GM19351 (cell line): ENCODE measurements at regions not wholly inside any gene's neighbourhood (a gene's known extent, or its start where the extent isn't known, plus 50 kb on each side); places are given as distances from the start of the nearest gene placed in this dataset.
A peak's percentile ranks its signal among the peaks of the same experiment; 100 is the strongest.
"Not testable (repeated sequence)": the region's sequence is repeated elsewhere in the genome, so short reads cannot be mapped to it uniquely, and the experiment has no call there.

Experiments
- ATAC-seq: cut with Tn5 transposase; IDR thresholded peaks from one replicate; pipeline ENCODE4 v1.9.1; 2021; ENCODE audit warnings: mild to moderate bottlenecking, moderate library complexity; ENCODE audit not compliant: unreplicated experiment

- no peak for ATAC-seq
Measured at GRCh38 chr7:91564101-91564500, 299.9 kb downstream of the FZD1 start.

DNA sequence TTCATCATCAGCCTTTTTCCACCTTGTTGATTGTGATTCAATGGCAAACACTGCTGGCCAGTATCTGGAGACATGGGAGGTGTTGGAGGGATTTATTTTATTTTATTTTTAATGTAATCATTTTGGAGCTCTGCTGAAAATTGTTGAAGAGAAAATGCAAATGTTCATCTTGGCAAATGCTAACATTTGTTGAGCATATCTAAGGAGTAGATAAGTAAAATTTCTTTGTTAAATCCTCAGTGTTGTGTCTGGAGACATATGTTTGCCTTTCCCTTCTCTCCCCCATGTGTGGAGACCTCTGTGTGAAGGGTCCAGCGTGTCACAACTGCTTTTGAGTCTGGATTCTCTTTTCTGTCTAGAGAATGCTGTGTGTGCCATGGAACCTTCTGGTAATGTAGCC lies 300.3 kb downstream of the FZD1 start:
- no peak for ATAC-seq

DNA sequence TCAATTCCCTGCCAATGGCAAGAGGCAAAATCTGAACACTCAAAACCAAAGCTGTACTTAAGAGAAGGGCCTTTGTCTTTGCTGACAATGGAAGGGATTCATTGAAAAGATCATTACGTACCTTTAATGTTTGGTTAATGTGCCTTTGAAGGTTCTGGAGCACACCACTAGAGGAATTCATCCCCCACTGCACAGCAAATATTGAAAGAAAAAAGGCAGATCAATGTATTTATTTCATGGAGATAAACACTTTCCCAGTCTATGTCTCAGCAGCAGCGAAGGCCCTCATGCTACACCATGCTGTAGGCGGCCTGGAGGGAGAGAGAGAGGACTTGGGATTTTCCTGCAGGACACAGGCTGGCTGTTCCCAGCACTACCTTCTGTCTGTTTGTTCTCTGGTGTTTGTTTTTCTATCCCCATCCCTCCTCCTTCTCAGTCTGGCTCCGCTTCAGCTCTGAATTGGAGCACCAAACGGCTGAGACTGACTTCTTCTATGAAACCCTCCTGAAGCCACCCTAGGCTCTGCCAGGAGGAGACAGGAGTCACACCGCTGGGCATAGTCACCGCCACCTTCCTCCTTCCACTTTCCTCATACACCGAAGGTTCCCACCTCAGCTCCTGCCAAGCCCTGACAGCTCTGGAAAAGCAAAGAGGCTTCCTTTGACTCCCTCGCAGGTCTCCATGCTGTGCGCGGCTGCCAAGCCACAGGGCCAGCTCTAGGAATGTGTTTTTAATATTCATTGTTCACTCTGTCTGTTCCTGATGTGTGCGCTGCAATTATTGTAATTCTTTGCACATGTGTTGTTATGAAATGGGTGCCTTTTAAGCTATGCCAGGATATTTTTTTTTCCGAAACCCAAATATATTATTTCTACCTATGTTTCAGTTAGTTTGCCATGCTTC lies 301.5 kb downstream of the FZD1 start:
- ATAC-seq: no peak

GRCh38 chr7:91566402-91566732 lies 302.1 kb downstream of the FZD1 start:
- ATAC-seq: no peak

- no peak for ATAC-seq
Measured at GRCh38 chr7:91567081-91568012, 303.1 kb downstream of the FZD1 start.

DNA sequence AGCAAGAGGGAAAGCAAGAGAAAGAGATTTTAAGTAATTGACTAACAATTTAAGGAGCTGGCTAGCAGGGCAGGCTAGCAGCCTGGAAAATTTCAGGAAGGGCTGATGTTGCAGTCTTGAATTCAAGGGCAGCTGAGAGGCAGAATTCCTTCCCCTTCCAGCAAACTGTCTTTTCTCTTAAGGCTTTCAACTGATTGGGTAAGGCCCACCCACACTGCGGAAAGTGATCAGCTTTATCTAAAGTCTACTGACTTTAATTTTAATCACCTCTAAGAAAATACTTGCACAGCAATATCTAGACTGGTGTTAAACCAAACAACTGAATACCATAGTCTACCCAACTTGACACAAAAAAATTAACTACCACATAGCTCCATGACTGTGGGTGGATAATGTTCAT lies 303.9 kb downstream of the FZD1 start:
- no peak for ATAC-seq

DNA sequence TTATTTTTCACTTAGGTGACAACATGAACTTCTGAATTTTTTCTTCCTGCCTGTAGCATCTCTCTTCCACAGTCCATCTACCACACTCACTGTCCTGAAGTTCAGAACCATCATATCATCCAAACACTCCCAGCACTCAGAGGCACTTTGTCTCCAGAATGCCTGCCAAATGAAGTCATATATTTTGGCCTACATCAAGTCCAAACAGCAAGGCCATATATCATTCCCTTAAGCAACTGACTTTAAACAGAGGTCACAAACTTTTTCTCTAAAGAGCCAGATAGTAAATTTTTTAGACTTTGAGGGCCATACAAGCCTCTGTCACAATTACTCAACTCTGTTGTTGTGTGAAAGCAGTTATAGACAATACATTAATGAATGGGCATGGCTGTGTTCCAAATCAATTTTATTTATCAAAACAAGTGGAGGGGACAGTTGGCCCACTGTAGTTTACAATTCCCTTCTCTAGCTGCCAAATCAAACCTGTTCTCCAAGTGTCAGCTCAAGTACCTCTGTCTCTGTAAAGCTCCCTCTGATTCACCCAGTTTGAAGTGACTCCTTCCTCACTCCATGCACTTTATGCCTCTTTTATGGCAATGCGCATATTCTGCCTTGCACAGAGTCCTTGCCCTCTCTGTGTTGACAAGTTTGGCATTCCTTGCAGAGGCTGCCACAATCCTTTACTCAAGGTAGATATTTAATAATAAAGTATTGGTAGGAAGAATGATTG lies 305.7 kb downstream of the FZD1 start:
- no peak for ATAC-seq

- no peak for ATAC-seq
Measured at GRCh38 chr7:91570560-91570959, 306.3 kb downstream of the FZD1 start.

- no peak for ATAC-seq
Measured at GRCh38 chr7:91571601-91572000, 307.4 kb downstream of the FZD1 start.

GRCh38 chr7:91573405-91573804 lies 307.1 kb downstream of the MTERF1 start:
- ATAC-seq: no peak

GRCh38 chr7:91576459-91576858 lies 304.0 kb downstream of the MTERF1 start:
- not testable (repeated sequence) for ATAC-seq

GRCh38 chr7:91579837-91580236 lies 300.7 kb downstream of the MTERF1 start:
- ATAC-seq: peak; percentile 98

DNA sequence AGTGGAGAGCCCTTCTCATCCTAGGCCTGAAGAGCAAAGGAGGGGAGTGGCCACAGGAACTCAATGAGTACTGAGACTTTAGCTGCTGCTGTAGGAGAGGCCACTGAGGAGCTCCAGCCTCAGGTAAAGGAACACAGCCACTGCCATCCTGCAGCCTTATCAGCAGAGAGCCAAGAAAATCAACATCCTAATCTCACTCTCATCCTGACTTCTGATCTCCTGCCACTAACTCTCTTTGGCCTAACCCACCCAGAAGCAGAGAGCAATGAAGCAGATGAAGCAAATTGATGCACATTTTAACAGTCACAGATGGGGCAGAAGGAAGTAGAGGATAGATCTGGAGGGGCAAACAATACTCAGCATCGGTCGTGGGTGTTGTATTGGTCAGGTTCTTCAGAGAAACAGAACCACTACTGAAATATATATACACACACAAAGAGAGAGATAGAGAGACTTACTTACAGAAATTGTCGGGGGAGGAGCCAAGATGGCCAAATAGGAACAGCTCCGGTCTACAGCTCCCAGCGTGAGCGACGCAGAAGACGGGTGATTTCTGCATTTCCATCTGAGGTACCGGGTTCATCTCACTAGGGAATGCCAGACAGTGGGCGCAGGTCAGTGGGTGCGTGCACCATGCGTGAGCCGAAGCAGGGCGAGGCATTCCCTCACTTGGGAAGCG lies 297.6 kb downstream of the MTERF1 start:
- ATAC-seq: no peak

DNA sequence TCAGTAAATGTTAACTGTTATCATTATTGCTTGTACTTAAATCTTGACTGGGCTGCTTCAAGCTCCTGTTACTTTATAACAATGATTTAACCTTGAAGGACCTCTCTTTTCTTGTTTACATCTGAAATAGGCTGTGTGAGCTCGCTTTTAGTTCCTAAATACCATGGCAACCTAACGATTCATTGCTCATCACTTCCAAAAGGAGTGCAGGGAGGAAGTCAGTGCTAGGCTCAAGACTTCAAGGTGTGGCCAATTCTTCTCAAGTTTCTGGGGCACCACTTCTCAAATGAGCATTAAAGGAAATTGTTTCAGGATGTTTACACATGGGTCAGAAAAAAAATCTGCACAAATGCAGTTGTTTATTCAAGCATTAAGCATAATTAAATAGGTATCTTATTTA lies 284.2 kb downstream of the MTERF1 start:
- ATAC-seq: no peak

DNA sequence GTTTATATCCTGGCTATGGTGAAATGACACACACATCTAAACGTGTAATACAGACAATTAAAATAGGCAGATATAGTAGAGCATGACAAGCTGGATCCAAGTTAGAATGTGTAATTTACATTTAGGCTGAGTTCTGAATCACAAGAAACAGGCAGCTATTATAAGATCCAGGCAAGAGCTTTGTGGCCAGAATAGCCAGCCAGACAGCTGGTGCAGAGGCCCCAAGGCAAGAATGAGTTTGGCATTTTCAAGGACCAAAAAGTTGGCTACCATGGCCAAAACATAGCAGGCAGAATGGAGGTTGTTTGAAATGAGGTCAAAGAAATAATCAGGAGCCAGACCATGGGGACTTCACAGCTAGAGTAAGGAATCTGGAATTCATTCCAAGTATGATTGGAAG lies 281.7 kb downstream of the MTERF1 start:
- no peak for ATAC-seq

DNA sequence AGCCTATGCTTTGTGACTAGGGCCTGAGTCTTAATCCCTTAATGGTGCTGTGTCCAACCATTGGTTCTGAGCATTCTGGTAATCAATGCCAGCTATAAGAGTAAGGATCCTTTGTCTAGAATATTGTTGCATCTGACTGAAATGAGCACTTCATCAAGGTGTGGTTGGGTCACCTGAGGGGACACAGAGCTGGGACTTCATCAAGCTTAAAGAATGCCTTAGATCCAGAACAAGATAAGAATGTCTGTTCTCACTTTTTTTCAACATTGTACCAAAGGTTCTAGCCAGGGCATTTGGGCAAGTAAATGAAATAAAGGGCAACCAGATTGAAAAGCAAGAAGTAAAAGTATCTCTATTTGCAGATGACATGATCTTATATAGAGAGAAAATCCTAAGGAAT lies 280.4 kb downstream of the MTERF1 start:
- ATAC-seq: no peak

- no peak for ATAC-seq
Measured at GRCh38 chr7:91603707-91604106, 276.8 kb downstream of the MTERF1 start.

- no peak for ATAC-seq
Measured at GRCh38 chr7:91608606-91609005, 271.9 kb downstream of the MTERF1 start.

DNA sequence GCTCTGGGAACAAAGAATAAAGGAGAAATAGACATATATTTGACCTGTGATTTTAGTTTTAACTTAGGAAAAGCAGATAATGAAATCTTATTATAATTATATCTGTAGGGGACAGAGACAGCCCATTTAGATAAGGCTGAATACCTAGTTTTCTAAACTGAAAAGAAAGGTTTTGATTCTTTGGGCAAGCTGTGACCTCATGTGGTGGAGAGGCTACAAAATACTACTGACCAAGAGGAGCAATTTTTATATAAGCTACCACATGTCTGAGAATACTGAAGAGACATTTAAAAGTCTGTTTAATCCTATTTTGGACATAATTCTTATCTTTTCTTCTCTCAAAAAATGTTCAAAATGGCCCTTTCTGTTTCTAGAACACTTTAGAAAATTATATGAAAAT lies 271.0 kb downstream of the MTERF1 start:
- ATAC-seq: no peak

- ATAC-seq: no peak
Measured at GRCh38 chr7:91614431-91614830, 266.1 kb downstream of the MTERF1 start.
